ENCODE measurements at regions not wholly inside any gene's neighbourhood (a gene's known extent, or its start where the extent isn't known, plus 50 kb on each side); places are given as distances from the start of the nearest gene placed in this dataset.

DNA sequence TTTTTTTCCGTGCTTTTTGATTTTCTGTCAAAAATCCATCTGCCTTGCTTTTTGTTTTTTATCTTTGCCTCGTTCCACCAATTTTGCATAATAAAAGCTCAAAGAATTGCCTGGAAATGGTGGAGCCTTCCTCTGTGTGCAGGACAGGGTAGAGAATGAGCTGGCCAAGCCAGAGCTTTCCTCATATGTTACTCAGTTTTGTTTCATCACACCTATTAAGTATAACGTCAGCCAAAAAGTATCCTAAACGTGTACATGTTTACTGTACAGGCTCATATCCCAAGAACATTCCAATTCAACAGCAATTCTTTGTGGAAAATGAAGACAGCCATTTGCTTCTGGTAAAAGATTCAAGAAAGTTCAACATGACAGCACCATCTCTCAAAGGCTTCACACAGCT is 191.2 kb upstream of the LMNTD1 start:
- TF ChIP-seq, protein P1, sequence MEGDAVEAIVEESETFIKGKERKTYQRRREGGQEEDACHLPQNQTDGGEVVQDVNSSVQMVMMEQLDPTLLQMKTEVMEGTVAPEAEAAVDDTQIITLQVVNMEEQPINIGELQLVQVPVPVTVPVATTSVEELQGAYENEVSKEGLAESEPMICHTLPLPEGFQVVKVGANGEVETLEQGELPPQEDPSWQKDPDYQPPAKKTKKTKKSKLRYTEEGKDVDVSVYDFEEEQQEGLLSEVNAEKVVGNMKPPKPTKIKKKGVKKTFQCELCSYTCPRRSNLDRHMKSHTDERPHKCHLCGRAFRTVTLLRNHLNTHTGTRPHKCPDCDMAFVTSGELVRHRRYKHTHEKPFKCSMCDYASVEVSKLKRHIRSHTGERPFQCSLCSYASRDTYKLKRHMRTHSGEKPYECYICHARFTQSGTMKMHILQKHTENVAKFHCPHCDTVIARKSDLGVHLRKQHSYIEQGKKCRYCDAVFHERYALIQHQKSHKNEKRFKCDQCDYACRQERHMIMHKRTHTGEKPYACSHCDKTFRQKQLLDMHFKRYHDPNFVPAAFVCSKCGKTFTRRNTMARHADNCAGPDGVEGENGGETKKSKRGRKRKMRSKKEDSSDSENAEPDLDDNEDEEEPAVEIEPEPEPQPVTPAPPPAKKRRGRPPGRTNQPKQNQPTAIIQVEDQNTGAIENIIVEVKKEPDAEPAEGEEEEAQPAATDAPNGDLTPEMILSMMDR (IDR thresholded peaks at IDR 0.05; ENCODE audit: borderline replicate concordance, extremely low read depth, low read length, poor library complexity, severe bottlenecking) = no peak
- no peak for TF ChIP-seq EZH2 (IDR thresholded peaks at IDR 0.05; ENCODE audit: borderline replicate concordance, low read depth, low read length, severe bottlenecking)

All from DND-41 (cell line).